ENCODE measurements at regions not wholly inside any gene's neighbourhood (a gene's known extent, or its start where the extent isn't known, plus 50 kb on each side); places are given as distances from the start of the nearest gene placed in this dataset.
"Not testable (repeated sequence)": the region's sequence is repeated elsewhere in the genome, so short reads cannot be mapped to it uniquely, and the experiment has no call there.

DNA sequence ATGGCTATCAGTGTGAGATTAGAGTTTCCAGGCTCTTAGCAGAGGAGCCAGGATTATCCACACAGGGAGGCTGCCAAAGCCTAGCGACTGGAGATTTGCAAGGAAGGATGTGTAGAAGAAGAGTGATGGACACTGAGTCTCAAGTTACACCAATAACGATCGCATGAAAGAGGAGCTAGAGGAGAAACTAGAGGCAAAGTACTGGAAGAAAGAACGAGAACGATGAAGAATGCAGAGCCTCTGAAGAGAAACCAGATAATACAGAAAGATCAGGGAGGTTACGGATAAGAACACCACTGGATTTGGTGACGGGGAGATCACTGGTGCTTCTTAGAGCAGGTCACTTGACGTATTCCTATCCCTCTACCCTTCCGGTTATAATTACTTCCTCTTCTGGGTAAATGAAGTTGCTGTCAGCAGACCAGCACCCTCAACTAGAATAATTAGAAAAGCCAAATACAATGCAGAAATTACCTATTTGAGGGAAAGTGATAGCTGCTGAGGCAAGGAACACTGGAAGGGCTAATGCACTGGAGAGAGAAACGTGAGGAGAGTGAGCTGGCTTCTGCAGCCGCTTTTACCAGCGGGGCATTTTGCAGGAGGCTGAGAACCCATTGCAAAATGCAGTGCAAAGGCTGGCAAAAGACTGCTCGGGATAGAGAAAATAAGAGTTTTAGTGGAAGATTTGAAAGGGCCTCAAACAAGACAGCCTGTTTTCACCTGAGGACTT, 93.1 kb upstream of the HIF1A start:
- DNase-seq, result peak; percentile 51 to 71 (median 58)

DNA sequence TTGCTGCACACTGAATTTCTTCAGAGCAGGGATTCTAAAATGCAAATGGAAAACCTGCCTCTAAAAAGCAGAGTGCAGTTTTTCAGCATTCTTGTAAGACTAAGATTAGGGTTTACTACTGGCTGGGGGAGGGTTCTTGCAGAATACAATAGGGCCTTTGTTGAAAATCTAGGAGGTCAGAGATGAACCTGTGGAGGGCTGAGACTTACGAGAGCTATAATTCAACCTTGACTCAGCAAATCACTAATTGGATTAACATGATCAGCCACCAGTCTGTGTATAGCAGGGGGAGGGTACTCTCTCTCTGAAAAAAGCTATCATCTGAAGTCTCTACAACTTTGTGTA, 92.6 kb upstream of the HIF1A start:
- DNase-seq, result no peak

DNA sequence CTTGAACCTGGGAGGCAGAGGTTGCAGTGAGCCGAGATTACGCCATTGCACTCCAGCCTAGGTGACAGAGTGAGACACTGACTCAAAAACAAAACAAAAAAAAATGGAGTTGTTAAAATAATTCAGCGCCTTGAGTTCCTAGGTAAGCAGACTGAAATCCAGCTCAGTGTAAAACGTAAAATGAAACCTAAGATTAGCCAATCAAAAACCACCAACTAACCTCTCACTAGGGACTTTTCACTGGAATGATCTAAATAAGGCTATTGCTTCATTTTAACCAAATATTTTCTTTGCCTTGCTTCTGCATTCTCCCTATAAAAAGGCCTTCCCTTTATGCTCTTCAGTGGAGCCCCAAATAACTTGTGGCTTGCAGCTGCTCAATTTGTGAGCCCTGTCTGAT, 91.6 kb upstream of the HIF1A start:
- DNase-seq, result peak; percentile 74 to 97 (median 93)

DNA sequence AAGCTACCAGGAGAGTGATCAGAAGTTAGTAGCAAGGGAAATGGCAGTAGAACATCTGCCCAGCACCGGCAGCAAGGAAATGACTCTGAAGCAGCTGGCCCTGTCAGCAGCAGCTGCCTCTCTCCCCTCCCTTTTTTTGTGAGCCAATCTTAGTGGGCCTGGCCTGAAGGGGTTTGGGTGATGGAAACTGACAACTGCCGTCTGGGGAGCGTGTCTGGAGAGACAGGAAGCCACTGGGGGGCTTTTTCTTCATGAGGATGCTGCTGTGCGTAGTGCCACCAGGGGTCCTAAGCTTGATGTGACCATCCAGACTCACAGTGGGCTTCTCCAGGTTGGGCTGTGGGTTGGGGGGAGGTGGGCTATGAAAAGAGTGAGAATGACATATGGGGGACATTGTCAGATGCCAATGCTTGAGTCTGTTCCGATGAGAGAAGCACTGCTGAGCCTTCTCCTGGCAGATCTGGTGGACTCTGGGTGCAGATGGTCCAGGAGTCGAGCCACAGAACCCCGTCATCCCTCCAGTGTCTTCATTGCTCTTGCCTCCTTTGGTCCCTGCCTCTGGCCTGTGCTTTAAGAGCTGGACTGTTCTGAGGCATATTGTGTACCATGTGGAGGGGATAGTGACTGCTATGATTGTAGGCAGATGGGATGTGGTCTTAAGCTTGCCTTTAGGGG, 87.6 kb upstream of the HIF1A start:
- no peak for DNase-seq

DNA sequence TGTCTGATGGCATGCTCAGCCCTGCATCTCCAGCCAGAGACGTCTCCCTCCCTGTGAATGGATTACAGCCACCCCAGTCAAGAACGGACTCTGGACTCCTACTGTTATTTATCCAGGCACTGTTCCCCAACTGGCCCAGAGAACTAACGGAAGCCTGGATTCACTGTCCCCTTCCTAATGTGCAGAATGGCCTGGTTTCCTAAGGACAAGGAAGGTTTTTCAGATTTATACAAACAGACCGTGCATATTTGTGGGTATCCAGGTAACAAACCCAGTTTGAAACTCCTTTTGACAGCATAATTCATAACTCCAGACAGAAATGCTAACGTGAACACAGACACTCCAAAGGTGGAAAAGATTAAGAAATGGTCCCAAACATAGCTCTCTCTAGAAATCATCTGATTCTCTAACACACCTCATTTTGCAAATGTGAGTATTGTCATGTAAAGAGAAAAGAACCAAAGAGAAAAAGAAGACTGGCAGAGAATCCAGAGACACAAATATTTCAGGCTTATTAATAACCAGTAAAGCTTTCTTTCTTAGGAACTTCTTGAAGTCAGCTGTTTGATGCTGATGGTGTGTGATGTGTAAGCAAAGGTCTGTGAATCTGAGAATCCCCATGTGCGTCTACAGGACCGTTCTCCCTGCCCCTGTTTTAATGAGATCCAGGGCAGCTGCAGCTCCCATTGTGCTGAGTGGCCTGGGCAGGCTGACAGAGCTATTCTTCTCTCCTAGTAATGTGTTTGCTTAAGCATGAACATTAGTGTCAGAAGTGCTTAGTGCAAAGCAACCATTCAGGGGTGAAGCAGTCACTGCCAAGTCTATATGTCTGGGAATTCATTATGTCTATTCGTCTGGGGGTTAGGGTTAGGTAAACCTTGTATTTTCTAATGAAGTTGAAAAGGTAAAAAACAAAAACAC, 86.8 kb upstream of the HIF1A start:
- no peak for DNase-seq

DNA sequence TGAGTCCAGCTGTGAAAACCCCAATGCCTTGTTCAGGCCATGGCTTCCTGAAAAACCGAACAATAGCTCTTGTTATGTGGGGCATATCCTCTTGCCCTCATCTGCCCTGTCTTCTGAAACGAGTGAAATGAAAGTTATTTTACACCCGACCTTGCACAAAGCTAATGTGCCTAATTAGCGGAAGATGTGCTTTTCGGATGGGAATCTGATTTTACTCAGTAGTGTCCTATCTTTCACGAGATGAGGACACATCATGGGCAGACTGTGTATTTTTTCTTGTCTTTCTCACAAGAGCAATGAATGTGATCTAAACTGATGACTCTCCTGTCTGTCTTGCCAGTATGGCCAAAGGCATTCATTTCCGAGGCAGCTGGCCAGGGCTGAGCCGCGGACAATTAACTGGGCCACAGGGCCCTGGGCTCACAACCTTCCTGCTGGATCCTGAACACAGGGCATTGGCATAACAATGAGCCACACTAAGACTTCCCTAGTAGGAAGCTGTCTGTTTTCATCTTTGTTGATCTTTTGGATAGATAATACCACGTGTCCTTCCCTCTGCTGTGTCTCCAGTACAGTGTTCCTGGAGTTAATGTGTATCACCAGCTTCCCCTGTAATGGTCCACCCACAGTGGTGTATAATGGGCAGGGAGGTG, 86.0 kb upstream of the HIF1A start:
- DNase-seq, result no peak

DNA sequence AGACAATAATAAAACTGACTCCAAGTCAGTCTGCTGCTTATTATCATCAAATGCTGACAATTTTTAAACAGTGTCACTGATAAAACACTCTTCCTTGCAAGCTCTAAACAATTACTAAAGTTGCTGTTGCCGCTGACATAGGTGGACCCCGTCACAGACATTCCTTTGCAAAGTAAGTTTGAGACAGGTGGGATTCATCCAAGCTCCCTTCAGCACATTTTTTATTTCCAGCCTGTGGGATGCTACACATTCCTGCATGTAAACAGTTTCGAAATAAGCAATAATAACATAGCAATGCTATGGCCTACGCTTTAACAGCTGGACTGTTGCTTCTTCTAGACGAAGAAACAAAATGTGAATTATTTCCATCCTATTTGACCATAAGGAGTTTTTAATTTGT, 85.4 kb upstream of the HIF1A start:
- DNase-seq, result no peak

DNA sequence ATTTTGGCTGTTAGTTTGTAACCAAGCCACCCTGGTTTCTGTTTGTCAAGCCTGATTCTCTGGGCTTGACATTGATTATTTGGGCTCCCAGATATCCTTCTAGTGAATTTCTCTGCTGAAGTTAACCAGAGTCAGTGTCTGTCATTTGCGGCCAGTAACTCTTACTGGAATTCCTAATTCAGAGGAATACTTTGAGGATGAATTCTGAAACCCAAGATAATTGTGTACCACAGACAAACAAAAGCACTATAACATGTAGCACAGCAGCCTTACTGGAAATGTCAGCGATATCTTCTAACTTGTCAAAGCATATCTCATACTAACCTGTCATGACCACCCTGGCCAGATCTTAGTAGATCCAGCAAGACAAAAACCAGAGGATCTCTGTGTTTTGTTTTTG, 84.4 kb upstream of the HIF1A start:
- DNase-seq, result no peak

DNA sequence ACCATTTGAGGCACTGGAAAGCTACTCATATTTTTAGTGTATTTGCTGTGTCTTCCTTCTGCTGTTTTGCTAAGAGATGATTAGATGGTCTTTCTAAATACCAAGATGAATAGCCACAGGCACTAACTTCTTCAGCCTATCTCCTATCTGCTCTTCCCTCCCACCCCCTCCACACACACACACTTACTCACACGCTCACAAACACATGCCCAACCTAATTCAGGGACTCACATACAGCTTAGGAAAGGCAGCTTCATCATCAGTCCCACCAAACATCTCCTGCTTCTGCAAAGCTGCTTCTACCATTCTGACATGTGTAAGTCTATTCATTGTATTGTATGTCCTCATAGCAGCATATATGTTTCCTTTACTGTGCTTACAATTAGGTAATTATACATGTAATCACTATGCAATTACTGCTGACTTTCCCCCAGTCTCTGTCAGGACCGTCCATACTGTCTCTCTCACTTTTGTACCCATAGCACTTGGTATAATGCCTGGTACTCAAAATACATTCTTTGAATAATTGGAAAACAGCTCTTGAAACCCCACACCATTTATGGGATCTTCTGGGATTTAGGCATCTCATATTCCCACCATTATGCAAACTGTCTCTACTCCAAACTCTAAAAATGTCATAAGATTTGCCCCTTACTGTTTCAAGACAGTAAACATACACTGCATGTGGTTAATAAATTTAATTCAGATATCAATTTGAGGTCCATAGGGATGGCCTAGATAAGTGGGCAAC, 83.3 kb upstream of the HIF1A start:
- DNase-seq, result no peak

DNA sequence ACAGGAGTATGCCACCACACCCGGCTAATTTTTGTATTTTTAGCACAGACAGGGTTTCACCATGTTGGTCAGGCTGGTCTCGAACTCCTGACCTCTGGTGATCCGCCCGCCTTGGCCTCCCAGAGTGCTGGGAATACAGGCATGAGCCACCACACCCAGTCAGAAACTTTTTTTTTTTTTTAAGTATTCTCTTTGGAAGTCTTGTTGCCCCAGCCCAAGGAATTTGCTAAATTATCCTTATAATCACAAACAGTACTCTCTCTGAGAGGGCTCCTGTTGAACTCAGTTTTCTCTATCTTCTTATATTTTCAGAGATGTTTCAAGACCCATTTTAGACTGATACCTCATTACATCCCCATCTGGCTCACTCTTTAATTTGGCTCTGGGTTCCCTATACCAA, 82.3 kb upstream of the HIF1A start:
- DNase-seq, result not testable (repeated sequence)

DNA sequence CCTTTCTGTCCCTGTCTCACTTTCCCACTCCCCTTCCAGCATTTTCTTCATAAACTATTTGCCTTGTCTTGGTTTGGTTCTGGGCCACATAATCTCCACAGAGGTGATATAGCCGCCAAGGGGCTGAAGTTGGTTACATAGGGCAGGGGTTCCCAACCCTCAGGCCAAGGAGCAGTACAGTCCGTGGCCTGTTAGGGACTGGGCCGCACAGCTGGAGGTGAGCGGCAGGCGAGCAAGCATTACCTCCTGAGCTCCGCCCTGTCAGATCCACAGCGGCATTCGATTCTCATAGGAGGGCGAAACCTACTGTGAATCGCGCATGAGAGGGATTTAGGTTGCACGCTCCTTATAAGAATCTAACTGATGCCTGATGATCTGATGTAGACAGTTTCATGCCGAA, 80.6 kb upstream of the HIF1A start:
- DNase-seq, result no peak

DNA sequence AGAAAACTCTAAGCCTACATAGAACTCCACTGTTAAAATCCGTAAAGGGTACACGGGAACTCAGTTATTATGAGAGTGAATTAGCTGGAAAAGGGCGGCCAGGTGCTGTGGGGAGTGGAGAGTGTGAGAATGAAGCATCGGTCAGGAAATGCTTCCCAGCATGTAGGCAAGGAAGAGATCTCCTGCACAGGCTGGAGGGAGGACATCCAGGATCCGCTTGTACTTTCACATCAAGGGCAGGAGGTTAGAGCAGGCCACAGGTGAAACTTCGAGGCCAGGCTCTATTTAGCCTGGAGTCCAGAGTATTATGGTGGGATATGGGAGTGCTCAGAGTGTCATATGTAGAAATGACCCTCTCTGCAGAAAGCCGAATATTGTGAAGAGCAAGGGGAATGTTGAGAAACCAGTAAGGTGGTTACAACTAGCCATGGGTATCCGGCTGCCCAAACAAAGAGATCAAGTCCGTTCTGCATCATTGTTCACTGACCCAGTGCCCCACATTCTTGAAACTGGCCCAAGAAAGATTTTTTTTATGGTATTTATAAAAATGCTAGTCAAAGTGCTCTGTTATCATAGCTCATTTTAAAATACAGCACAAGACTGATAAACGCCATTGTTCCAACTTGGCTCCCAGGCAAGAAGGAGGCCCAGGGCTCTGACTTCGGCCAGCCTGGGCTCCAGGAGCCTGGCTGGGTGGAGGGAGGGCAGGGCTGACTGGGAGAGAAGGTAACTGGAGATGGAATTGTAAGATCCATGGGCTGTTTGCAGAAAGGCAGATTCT, 79.4 kb upstream of the HIF1A start:
- no peak for DNase-seq

DNA sequence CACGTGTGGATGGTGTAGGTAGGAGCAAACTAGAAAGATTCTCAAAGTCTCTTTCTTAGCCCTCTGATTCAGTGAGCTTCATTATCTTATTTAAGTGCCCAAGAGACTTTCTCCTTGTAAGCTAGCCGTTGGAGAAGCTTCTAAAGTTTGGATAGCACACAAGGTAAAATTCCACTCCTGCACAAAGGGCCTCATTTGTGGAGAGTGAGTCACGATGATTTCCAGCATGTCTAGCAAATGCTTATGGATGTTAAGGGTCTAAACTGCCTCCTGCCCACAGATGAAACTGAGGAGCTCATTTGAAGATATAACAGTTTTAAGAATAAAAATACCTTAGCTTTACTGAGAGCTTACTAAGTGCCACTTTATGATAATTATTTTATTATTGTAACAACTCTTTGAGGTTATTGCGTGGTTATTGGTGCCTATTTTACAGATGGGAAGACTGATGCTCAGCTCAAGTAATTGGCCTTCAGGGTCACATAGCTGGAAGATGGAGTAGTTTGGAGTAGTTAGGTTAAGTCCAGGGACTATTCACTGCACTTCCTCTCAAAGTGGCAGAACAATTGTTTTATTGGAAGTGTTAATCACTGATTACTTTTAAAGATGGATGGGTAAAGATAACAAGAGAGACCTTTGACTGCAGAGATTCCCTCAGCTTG, 78.7 kb upstream of the HIF1A start:
- no peak for DNase-seq

DNA sequence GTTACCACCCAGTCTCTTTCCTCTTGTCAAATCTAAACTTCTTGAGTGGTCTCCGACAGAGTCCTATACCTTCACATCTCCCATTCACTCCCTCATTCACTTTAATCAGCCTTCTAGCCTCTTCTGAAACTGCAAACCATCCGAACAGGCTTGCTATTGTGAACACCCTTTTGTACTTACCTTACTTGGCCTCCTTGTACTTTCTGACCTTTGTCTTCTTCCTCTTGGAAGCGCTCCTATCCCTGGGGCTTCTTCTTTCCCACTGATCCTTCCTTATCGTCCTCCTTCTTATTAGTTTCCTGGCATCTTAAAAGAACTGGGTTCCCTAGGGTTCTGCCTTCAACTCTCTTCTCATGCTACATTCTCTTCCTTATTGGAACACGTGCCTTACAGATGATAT, 76.9 kb upstream of the HIF1A start:
- no peak for DNase-seq

DNA sequence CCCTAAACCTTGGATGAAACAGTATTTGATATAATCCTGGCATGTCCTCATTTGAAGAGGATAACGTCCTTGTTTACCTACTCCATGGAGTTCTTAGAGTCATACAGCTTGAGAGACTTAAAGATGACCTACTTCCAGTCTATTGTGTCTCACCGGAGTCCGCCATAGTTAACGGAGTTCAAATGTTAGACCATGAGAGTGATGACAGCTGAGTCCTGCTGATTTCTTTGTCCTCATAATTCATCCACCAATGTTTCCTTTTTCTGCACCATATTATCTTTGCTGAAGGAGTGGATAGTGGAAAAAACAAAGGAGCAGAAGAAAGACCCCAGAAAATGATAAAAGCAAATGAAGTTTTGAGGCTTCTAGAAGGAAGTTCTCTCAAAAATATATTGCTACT, 75.8 kb upstream of the HIF1A start:
- no peak for DNase-seq

DNA sequence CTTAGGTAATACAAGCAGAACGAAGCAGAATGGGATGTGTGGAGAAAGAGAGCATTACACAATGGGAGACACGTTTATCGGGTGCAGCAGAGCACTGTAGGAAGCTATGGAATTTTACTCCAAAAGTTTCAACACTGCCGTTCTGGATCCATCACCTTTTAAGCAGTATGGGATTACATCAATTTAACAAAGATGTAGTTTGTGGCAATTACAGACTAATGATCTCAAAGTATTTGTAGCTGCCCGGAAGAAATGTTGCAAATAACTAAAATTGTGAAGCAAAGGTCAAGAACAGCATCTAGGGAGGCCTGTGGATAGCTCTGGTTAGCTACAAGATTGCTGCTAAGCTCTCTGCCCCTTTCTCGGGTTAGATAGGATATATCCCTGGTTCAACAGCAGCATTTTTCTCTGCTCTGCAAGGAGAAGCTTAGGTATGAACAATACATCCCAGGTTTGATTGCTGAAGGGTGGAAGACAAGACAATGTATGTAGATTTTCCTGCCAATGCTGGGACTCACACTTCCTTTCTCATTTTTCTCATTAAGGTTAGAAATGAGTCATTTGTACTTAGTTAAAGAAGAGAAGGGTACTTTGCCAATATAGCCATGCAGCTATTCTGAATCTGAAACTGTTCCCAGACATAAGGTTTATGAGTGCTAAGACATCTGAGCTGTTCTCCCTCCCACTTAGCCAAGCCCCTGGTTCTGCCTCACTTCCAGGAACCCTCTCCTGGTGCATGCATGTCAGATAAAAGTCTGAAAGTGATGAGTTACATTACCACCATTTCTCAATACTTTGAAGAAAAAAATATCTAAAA, 75.0 kb upstream of the HIF1A start:
- peak; percentile 50 to 89 (median 50) for DNase-seq

DNA sequence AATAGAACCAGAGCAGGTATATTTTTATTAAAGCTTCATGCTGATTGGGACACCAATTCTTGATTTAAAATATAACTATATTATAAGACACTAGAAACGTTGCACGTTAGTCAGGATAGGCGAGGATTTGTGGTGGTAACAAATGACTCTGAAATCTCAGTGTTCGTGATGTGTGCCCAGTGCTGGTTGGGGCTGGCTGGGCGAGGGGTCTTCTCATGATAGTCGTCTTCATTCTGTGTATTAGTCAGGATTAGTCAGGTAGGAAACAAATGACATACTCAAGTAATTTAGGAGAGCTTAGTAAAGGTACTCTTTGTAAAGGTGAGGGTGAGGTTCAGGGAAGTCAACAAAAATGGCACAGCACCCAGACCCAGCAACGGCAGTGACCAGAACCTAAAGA, 73.9 kb upstream of the HIF1A start:
- no peak for DNase-seq

DNA sequence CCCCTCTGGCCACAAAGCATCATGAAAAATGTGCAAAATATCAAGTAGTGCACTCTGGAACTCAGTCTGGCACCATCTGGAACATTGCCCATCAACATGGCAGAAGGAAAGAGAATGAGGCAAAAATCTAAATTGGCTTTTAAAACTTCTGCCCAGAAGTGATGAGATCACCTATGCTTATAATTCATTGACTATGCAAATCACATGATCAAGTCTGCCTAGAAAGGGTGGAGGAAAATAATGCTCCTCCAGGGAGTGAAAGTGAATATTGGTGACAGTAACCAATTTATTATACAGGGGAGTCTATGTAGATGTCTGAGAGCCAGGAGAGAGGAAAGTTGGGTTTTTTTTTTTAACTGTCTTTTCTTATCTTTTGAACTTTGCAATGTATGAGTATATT, 73.3 kb upstream of the HIF1A start:
- peak in 1 of 3 donors; percentile 43 for DNase-seq

DNA sequence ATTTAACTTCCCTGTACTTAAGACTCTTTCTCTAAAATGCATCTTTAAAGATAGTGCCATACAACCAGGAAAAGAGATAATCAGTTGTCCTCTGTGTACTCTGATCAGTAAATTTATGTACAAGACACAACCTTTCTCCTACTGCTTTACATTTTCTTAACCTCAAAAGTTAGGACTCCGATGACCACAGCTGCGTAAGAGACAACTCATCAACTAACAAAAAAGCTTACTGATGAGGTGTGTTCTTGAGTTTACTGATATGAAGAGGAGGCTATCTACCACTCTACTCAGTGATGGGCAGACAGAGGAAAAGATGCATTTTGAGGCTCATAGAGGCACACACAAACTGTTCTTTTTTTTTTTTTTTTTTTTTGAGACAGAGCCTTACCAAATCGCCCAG, 71.4 kb upstream of the HIF1A start:
- DNase-seq, result no peak

DNA sequence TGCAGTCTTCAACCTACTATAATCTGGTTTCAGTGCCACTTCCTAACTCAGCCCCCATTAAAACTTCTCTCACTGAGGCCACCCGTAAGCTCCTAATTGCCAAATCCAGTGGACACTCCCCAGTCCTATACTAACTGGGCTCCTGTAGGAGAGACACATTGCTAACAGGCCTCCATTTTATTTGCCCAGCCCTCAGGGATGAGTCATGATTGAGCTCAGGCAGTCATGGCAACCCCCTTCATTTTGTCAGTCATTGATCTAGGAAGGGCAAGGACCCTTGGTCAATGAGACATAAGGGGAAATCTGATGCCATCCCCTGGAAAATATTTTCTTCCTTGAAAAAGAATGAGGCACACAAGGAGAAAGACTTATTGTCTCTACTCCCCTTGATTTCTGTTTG, 70.1 kb upstream of the HIF1A start:
- DNase-seq, result peak; percentile 64 to 81 (median 71)
